GM23338 (cell line): ENCODE measurements at regions not wholly inside any gene's neighbourhood (a gene's known extent, or its start where the extent isn't known, plus 50 kb on each side); places are given as distances from the start of the nearest gene placed in this dataset.

Experiments used
- ATAC-seq: fragments of 200-7000 bp; cut with Tn5 transposase; 3 replicates; pipeline ENCODE4 v1.9.1; 2020
- DNase-seq: peaks from one replicate; pipeline ENCODE4 v3.0.0-alpha.2; 2015; ENCODE audit warnings: low spot score
- H2AFZ ChIP-seq: fragments of 200-600 bp; sonication (generic); 2 replicates; pipeline ENCODE4 v1.8.0; 2016; ENCODE audit warnings: antibody characterized with exemption, mild to moderate bottlenecking, moderate library complexity
- H3F3A ChIP-seq: fragments of 200-600 bp; sonication (generic); replicated peaks from 2 replicates; pipeline ENCODE4 v1.8.0; 2017; ENCODE audit warnings: antibody characterized with exemption, mixed run types, low read depth
- H3K27ac ChIP-seq: fragments of 200-600 bp; sonication (generic); 2 replicates; pipeline ENCODE4 v1.6.1; 2016; ENCODE audit warnings: low read depth
- H3K27me3 ChIP-seq: fragments of 200-600 bp; sonication (generic); 2 replicates; pipeline ENCODE4 v1.8.0; 2016; ENCODE audit warnings: mild to moderate bottlenecking, mixed run types, moderate library complexity; ENCODE audit not compliant: insufficient read depth
- H3K36me3 ChIP-seq: fragments of 200-600 bp; sonication (generic); 2 replicates; pipeline ENCODE4 v1.8.0; 2016; ENCODE audit warnings: mild to moderate bottlenecking; ENCODE audit not compliant: insufficient read depth
- H3K4me1 ChIP-seq: fragments of 200-600 bp; sonication (generic); 2 replicates; pipeline ENCODE4 v1.8.0; 2016; ENCODE audit warnings: mild to moderate bottlenecking, moderate library complexity; ENCODE audit not compliant: insufficient read depth
- H3K4me2 ChIP-seq: fragments of 200-600 bp; sonication (generic); 2 replicates; pipeline ENCODE4 v1.7.1; 2017; ENCODE audit warnings: mixed run types
- H3K4me3 ChIP-seq: fragments of 200-600 bp; sonication (generic); 2 replicates; pipeline ENCODE4 v1.6.1; 2016; ENCODE audit warnings: mixed run types
- H3K79me2 ChIP-seq: fragments of 200-600 bp; sonication (generic); replicated peaks from 2 replicates; pipeline ENCODE4 v1.8.0; 2017; ENCODE audit warnings: mild to moderate bottlenecking; ENCODE audit not compliant: insufficient read depth
- H3K9me2 ChIP-seq: fragments of 200-600 bp; sonication (generic); 2 replicates; pipeline ENCODE4 v1.8.0; 2017; ENCODE audit not compliant: insufficient read depth
- H4K20me1 ChIP-seq: fragments of 200-600 bp; sonication (generic); replicated peaks from 2 replicates; pipeline ENCODE4 v1.8.0; 2017; ENCODE audit warnings: mild to moderate bottlenecking; ENCODE audit not compliant: insufficient read depth
- H3K27ac Mint-ChIP-seq: 2 replicates; pipeline ENCODE4 v1.8.0; 2020; ENCODE audit warnings: inconsistent platforms, mild to moderate bottlenecking, moderate library complexity, mixed read lengths
- H3K27me3 Mint-ChIP-seq: 3 replicates; pipeline ENCODE4 v1.8.0; 2022; ENCODE audit warnings: low read depth, mild to moderate bottlenecking, moderate library complexity, mixed read lengths, inconsistent platforms; ENCODE audit not compliant: insufficient read depth, poor library complexity
- H3K36me3 Mint-ChIP-seq: 3 replicates; pipeline ENCODE4 v1.8.0; 2021; ENCODE audit warnings: low read depth, mild to moderate bottlenecking, inconsistent platforms, moderate library complexity, mixed read lengths
- H3K4me1 Mint-ChIP-seq: 3 replicates; pipeline ENCODE4 v1.8.0; 2020; ENCODE audit warnings: mild to moderate bottlenecking, inconsistent platforms, mixed read lengths
- H3K4me3 Mint-ChIP-seq: 3 replicates; pipeline ENCODE4 v1.8.0; 2021; ENCODE audit warnings: moderate library complexity, mild to moderate bottlenecking, inconsistent platforms, mixed read lengths
- H3K9me3 Mint-ChIP-seq: 3 replicates; pipeline ENCODE4 v1.8.0; 2020; ENCODE audit warnings: moderate library complexity, mild to moderate bottlenecking, inconsistent platforms, mixed read lengths
- CREB1 ChIP-seq: fragments of 250-450 bp; sonication (Bioruptor Pico); IDR thresholded peaks from 2 replicates; pipeline ENCODE4 v1.5.0; 2020; ENCODE audit warnings: low read depth, mild to moderate bottlenecking, moderate library complexity
- CTCF ChIP-seq, 2 experiments: fragments of 200-600 bp in 1 of 2; sonication (generic) in 1 of 2; conservative IDR thresholded peaks; 2 replicates each; pipeline versions ENCODE4 v1.5.1 to v1.6.1; 2016 to 2017; ENCODE audit warnings: antibody characterized with exemption in 2 of 2, low read depth in 2 of 2, mild to moderate bottlenecking in 2 of 2, moderate library complexity in 1 of 2
- ETS1 ChIP-seq: IDR thresholded peaks from 2 replicates; pipeline ENCODE4 v1.6.1; 2016; ENCODE audit warnings: antibody characterized with exemption
- EZH2 ChIP-seq: fragments of 200-600 bp; sonication (generic); IDR thresholded peaks from one replicate; pipeline ENCODE4 v1.8.0; 2017; ENCODE audit warnings: antibody characterized with exemption, mild to moderate bottlenecking, low read depth; ENCODE audit not compliant: unreplicated experiment
- EZH2phosphoT487 ChIP-seq: fragments of 200-600 bp; sonication (generic); IDR thresholded peaks from one replicate; pipeline ENCODE4 v1.8.1; 2018; ENCODE audit warnings: antibody characterized with exemption; ENCODE audit not compliant: unreplicated experiment
- JUNB ChIP-seq: IDR thresholded peaks from one replicate; pipeline ENCODE4 v1.6.1; 2016; ENCODE audit warnings: antibody characterized with exemption; ENCODE audit not compliant: unreplicated experiment
- NANOG ChIP-seq: IDR thresholded peaks from 2 replicates; pipeline ENCODE4 v1.6.1; 2016; ENCODE audit warnings: antibody characterized with exemption, borderline replicate concordance
- POLR2AphosphoS5 ChIP-seq: IDR thresholded peaks from 2 replicates; pipeline ENCODE4 v1.6.1; 2016; ENCODE audit warnings: antibody characterized with exemption, low read depth
- REST ChIP-seq: IDR thresholded peaks from one replicate; pipeline ENCODE4 v1.6.1; 2018; ENCODE audit warnings: antibody characterized with exemption; ENCODE audit not compliant: unreplicated experiment
- STAT1 ChIP-seq: IDR thresholded peaks from one replicate; pipeline ENCODE4 v1.6.1; 2016; ENCODE audit warnings: antibody characterized with exemption; ENCODE audit not compliant: unreplicated experiment
- ZNF114 ChIP-seq: fragments of 250-450 bp; sonication (Bioruptor Pico); IDR thresholded peaks from 2 replicates; pipeline ENCODE4 v1.5.0; 2020; ENCODE audit warnings: mild to moderate bottlenecking, moderate library complexity
- ZNF331 ChIP-seq: fragments of 250-450 bp; sonication (Bioruptor Pico); IDR thresholded peaks from 2 replicates; pipeline ENCODE4 v1.5.0; 2020; ENCODE audit warnings: low read depth, mild to moderate bottlenecking, moderate library complexity
- ZNF462 ChIP-seq: fragments of 250-450 bp; sonication (Bioruptor Pico); IDR thresholded peaks from 2 replicates; pipeline ENCODE4 v1.5.0; 2020; ENCODE audit warnings: mild to moderate bottlenecking, moderate library complexity

- no peak for TF ChIP-seq REST
- no peak for TF ChIP-seq JUNB
- no peak for TF ChIP-seq ETS1
- no peak for TF ChIP-seq CTCF (conservative IDR thresholded peaks at IDR 0.05; ENCODE audit: low read depth in 2 of 2)
- no peak for TF ChIP-seq STAT1
- no peak for TF ChIP-seq CREB1
- TF ChIP-seq NANOG: no peak
- no peak for TF ChIP-seq EZH2phosphoT487
- no peak for TF ChIP-seq EZH2
- TF ChIP-seq ZNF114: no peak
- TF ChIP-seq ZNF331 (CRISPR knock-in tag): no peak
These were observed 180.0 kb upstream of the CXCR4 start (continued) for GRCh38 chr2:136297994-136298393.

- no peaks in the 10 kb centered on the region for H3K4me1 ChIP-seq
- TF ChIP-seq ZNF331 (CRISPR knock-in tag) (no peak), NANOG (no peak), EZH2phosphoT487 (no peak), EZH2 (no peak), CREB1 (no peak), STAT1 (no peak), ZNF462 (no peak), POLR2AphosphoS5 (no peak)
These were observed 179.4 kb upstream of the CXCR4 start for GRCh38 chr2:136297312-136297711.

More at GRCh38 chr2:136297312-136297711, 179.4 kb upstream of the CXCR4 start:
- H3K27me3 ChIP-seq: no peaks in the 10 kb centered on the region
- H3K36me3 ChIP-seq: no peaks in the 10 kb centered on the region
- H3F3A ChIP-seq: no peaks in the 10 kb centered on the region
- ATAC-seq (no peak), DNase-seq (no peak)
- H3K4me3 Mint-ChIP-seq: no peak overlapping the region
- H4K20me1 ChIP-seq: no peaks in the 10 kb centered on the region
- H3K36me3 Mint-ChIP-seq: no peaks in the 10 kb centered on the region
- H3K27ac Mint-ChIP-seq: no peak overlapping the region
- H2AFZ ChIP-seq: no peak overlapping the region
- H3K4me1 Mint-ChIP-seq: no peaks in the 10 kb centered on the region
- H3K9me3 Mint-ChIP-seq: no peaks in the 10 kb centered on the region
- H3K4me2 ChIP-seq: no peak overlapping the region
- H3K4me3 ChIP-seq: no peak overlapping the region
- no peak overlapping the region for H3K27ac ChIP-seq
- no peaks in the 10 kb centered on the region for H3K79me2 ChIP-seq
- H3K9me2 ChIP-seq: no peaks in the 10 kb centered on the region
- H3K27me3 Mint-ChIP-seq: no peaks in the 10 kb centered on the region
